ENCODE measurements at regions not wholly inside any gene's neighbourhood (a gene's known extent, or its start where the extent isn't known, plus 50 kb on each side); places are given as distances from the start of the nearest gene placed in this dataset.

DNA sequence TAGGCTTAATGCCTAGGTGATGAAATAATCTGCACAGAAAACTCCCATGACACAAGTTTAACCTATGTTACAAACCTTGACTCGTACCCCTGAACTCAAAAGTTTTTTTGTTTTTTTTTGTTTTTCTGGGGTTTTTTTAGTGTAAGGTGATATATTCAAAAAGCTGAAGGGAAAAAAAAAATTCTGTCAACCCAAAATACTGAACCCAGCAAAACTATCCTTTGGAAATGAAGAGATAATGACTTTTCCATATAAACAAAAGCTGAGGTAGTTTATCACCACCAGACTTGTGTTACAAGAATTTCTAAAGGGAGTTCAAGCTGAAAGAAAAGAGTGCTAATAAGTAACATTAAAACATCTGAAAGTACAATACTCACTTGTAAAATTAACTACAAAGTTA, 448.1 kb downstream of the KCNH5 start:
- no peak for DNase-seq

DNA sequence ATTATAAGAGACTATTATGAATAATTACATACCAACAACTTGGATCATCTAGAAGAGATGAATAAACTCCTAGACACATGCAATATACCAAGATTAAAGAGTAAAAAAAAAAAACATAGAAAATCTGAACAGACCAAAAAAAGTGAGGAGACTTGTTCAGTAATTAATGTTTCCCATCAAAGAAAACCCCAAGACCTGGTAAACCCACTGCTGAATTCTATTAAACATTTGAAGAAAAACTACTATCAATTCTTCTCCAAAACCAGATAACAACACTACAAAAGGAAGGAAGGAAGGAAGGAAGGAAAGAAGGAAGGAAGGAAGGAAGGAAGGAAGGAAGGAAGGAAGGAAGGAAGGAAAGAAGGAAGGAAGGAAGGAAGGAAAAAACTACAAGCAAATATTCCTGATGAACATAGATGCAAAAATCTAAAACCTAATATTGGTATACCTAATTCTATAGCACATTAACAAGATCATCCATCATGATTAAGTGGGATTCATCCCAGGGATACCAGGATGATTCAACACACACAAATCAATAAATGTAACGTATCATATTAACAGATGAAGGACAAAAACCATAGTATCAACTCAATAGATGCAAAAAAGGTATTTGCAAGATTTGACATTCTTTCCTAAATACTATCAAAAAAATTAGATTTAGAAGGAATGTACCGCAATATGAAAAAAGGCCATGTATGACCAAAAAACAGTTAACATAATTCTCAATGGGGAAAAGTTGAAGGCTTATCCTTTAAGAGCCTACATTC, 445.5 kb downstream of the KCNH5 start:
- no peak for DNase-seq

DNA sequence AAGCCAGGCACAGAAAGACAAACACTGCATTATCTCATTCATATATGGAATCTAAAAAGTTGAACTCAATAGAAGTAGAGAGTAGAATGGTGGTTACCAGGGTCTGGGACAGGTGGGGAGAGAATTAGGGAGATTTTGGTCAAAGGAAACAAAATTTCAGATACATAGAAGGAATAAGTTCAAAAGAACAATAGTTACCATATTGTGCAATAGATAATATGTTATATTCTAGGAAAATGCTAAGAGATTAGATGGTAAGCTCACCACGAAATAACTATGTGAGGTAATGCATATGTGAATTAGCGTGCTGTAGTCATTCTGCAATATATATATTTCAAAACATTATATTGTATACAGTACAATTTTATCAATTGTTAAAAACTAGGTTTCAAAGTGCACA, 442.5 kb downstream of the KCNH5 start:
- DNase-seq = no peak

- no peak for DNase-seq
Measured at GRCh38 chr14:62604524-62604923, 440.7 kb downstream of the KCNH5 start.

DNA sequence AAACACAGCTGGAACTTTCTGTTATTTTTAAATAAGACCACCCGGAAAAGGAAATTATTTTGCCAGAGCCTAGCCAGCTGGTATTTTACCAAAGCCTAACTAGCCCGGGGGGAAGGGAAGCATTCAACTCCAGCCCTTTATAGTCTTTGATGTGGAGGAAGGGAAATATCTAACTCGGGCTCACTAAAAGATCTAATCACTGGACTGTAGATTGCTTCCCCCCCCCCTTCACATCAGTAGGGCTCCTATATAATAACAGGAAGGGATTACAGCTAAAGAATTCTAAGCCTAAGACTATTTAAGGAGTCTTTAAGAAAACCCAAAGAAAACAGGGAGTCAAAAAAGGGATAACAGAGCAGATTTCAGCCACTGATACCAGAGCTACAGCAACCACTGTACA, 431.1 kb downstream of the KCNH5 start:
- no peak for DNase-seq

- no peak for DNase-seq
Measured at GRCh38 chr14:62616668-62617067, 428.6 kb downstream of the KCNH5 start.

DNA sequence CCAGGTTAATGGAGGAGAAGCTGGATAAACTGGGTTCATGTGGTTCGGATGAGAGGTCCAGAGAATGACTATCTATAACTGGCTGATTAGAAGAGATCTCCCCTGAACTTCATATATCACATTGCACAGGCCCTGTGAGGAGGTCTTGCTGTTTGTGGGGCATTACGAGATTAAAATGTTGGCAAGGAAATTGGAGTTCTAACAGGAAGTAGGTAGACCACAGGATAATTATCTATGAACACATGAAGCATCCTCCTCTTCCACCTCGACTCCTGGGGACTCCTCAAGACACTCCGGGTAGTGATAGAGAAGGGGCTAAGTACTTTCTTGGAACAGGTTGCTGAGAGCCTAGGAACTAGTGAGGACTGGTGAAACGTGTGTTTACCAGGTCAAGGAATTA, 418.8 kb downstream of the KCNH5 start:
- no peak for DNase-seq

GRCh38 chr14:62629176-62629725, 416.0 kb downstream of the KCNH5 start:
- no peak for DNase-seq

- DNase-seq = no peak
Measured at GRCh38 chr14:62631176-62631575, 414.1 kb downstream of the KCNH5 start.

GRCh38 chr14:62632771-62633170, 412.5 kb downstream of the KCNH5 start:
- no peak for DNase-seq

DNA sequence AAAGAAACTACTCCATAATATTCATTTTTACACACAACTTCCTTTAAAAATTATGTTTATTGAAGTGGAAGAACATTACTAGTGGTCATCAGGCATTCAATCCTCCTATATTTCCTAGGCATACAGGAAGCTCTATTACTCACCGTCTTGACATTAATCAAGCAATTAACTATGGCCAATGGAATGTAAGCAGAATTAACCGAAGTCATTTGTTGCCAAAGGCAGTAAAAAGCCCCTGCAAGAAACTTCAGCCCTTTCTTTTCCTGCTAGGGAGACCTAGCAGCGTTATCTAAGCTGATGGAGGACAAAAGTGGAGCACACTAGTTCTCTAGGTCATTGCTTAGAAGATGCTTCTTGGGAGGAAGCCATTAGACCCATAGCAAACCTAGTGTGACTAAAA, 399.6 kb downstream of the KCNH5 start:
- no peak for DNase-seq
